MM.1S (cell line): ENCODE measurements at regions not wholly inside any gene's neighbourhood (a gene's known extent, or its start where the extent isn't known, plus 50 kb on each side); places are given as distances from the start of the nearest gene placed in this dataset.
A peak's percentile ranks its signal among the peaks of the same experiment; 100 is the strongest.

Experiments
- DNase-seq: peaks from one replicate; pipeline ENCODE4 v3.0.0-alpha.2; 2015
- H2AFZ ChIP-seq: fragments of 300-600 bp; sonication (generic); 2 replicates; pipeline ENCODE4 v1.6.0; 2016; ENCODE audit warnings: antibody characterized with exemption, low read length
- H3F3A ChIP-seq: fragments of 300-600 bp; sonication (generic); 2 replicates; pipeline ENCODE4 v1.6.1; 2016; ENCODE audit warnings: mild to moderate bottlenecking, antibody characterized with exemption, low read length, moderate library complexity, mixed read lengths; ENCODE audit not compliant: insufficient read depth
- H3K27ac ChIP-seq: fragments of 300-600 bp; sonication (generic); 2 replicates; pipeline ENCODE4 v1.5.1; 2016; ENCODE audit warnings: mild to moderate bottlenecking, low read length
- H3K27me3 ChIP-seq: fragments of 300-600 bp; sonication (generic); replicated peaks from 2 replicates; pipeline ENCODE4 v1.6.0; 2016; ENCODE audit warnings: low read length; ENCODE audit not compliant: insufficient read depth
- H3K36me3 ChIP-seq: fragments of 300-600 bp; sonication (generic); replicated peaks from 2 replicates; pipeline ENCODE4 v1.6.1; 2016; ENCODE audit warnings: mild to moderate bottlenecking, low read length, mixed read lengths; ENCODE audit not compliant: insufficient read depth
- H3K4me1 ChIP-seq: fragments of 300-600 bp; sonication (generic); 2 replicates; pipeline ENCODE4 v1.6.1; 2016; ENCODE audit warnings: low read length, mixed read lengths
- H3K4me2 ChIP-seq: fragments of 300-600 bp; sonication (generic); 2 replicates; pipeline ENCODE4 v1.6.0; 2016; ENCODE audit warnings: low read depth, low read length
- H3K4me3 ChIP-seq: fragments of 300-600 bp; sonication (generic); 2 replicates; pipeline ENCODE4 v1.5.1; 2016; ENCODE audit warnings: low read length, mixed read lengths
- H3K79me2 ChIP-seq: fragments of 300-600 bp; sonication (generic); 2 replicates; pipeline ENCODE4 v1.6.1; 2016; ENCODE audit warnings: mixed run types, low read length, mixed read lengths
- H3K9ac ChIP-seq: fragments of 300-600 bp; sonication (generic); 2 replicates; pipeline ENCODE4 v1.6.1; 2016; ENCODE audit warnings: low read length, mixed read lengths
- H3K9me2 ChIP-seq: fragments of 300-600 bp; sonication (generic); replicated peaks from 2 replicates; pipeline ENCODE4 v1.6.1; 2016; ENCODE audit warnings: mild to moderate bottlenecking, low read length, mixed read lengths; ENCODE audit not compliant: insufficient read depth
- H3K9me3 ChIP-seq: fragments of 300-600 bp; sonication (generic); replicated peaks from 2 replicates; pipeline ENCODE4 v1.6.1; 2016; ENCODE audit warnings: mild to moderate bottlenecking, low read length, mixed read lengths; ENCODE audit not compliant: insufficient read depth
- H4K20me1 ChIP-seq: fragments of 300-600 bp; sonication (generic); 2 replicates; pipeline ENCODE4 v1.6.1; 2016; ENCODE audit warnings: mild to moderate bottlenecking, low read length, moderate library complexity, mixed read lengths; ENCODE audit not compliant: insufficient read depth
- CTCF ChIP-seq: fragments of 300-600 bp; sonication (generic); IDR thresholded peaks from 2 replicates; pipeline ENCODE4 v1.5.1; 2016; ENCODE audit warnings: antibody characterized with exemption, low read length, mixed read lengths
- EZH2 ChIP-seq: fragments of 300-600 bp; sonication (generic); optimal IDR thresholded peaks from 2 replicates; pipeline ENCODE3; 2017; ENCODE audit warnings: low read depth, mild to moderate bottlenecking, antibody characterized with exemption, low read length, mixed read lengths
- EZH2phosphoT487 ChIP-seq: fragments of 300-600 bp; sonication (generic); IDR thresholded peaks from 2 replicates; pipeline ENCODE4 v1.6.1; 2018; ENCODE audit warnings: antibody characterized with exemption, low read length

GRCh38 chr17:77443748-77444260 is 303.0 kb downstream of the SEC14L1 start:
- Histone ChIP-seq H3K27me3 (no peaks in the 10 kb centered on the region), H3F3A (peaks cover 55% of the 10 kb centered on the region), H3K36me3 (no peaks in the 10 kb centered on the region), H4K20me1 (no peaks in the 10 kb centered on the region), H2AFZ (no peak overlapping the region), H3K9me2 (no peaks in the 10 kb centered on the region), H3K9me3 (no peaks in the 10 kb centered on the region), H3K4me1 (peaks cover 73% of the 10 kb centered on the region), H3K27ac (peak overlapping the region; percentile 96; the same call in 1 of the 2 replicates), H3K4me3 (no peak overlapping the region), H3K79me2 (peaks cover 76% of the 10 kb centered on the region), H3K9ac (no peak overlapping the region), H3K4me2 (no peak overlapping the region)
- TF ChIP-seq CTCF (no peak), EZH2 (no peak), EZH2phosphoT487 (no peak)
- DNase-seq = no peak

GRCh38 chr17:77444628-77444983 is 303.8 kb downstream of the SEC14L1 start:
- peak overlapping the region; percentile 96 for H3K27ac ChIP-seq
- H3K4me1 ChIP-seq = peaks cover 72% of the 10 kb centered on the region
- TF ChIP-seq CTCF (no peak), EZH2 (no peak), EZH2phosphoT487 (no peak)
- peaks cover 76% of the 10 kb centered on the region for H3K79me2 ChIP-seq
- H3F3A ChIP-seq = peaks cover 47% of the 10 kb centered on the region
- no peaks in the 10 kb centered on the region for H3K9me3 ChIP-seq
- H4K20me1 ChIP-seq = no peaks in the 10 kb centered on the region
- H3K4me3 ChIP-seq = no peak overlapping the region
- H3K9me2 ChIP-seq = no peaks in the 10 kb centered on the region
- no peak for DNase-seq
- no peaks in the 10 kb centered on the region for H3K36me3 ChIP-seq
- H3K4me2 ChIP-seq = 0 out of 2 replicates have a peak overlapping the region, but pooled peaks have one; percentile 74
- H3K9ac ChIP-seq = 0 out of 2 replicates have a peak overlapping the region, but pooled peaks have one; percentile 26
- no peaks in the 10 kb centered on the region for H3K27me3 ChIP-seq
- no peak overlapping the region for H2AFZ ChIP-seq

GRCh38 chr17:77444984-77445759 is 304.4 kb downstream of the SEC14L1 start:
- Histone ChIP-seq H3K4me3 (peak overlapping the region; percentile 19; the same call in 1 of the 2 replicates), H3K4me2 (peak overlapping the region; percentile 74)
- peak; percentile 87 for DNase-seq

More at GRCh38 chr17:77444984-77445759, 304.4 kb downstream of the SEC14L1 start:
- Histone ChIP-seq H3K79me2 (peaks cover 78% of the 10 kb centered on the region), H3K4me1 (peaks cover 68% of the 10 kb centered on the region), H4K20me1 (no peaks in the 10 kb centered on the region), H3K27me3 (no peaks in the 10 kb centered on the region), H3F3A (peaks cover 42% of the 10 kb centered on the region), H3K9me3 (no peaks in the 10 kb centered on the region), H3K36me3 (no peaks in the 10 kb centered on the region), H3K27ac (peak overlapping the region; percentile 96), H2AFZ (no peak overlapping the region), H3K9me2 (no peaks in the 10 kb centered on the region), H3K9ac (peak overlapping the region; percentile 66)
- TF ChIP-seq EZH2phosphoT487 (no peak), EZH2 (no peak), CTCF (no peak)
